Endothelial cell of umbilical vein (primary cell): ENCODE measurements at regions not wholly inside any gene's neighbourhood (a gene's known extent, or its start where the extent isn't known, plus 50 kb on each side); places are given as distances from the start of the nearest gene placed in this dataset.

Source experiments
- EZH2 ChIP-seq: IDR thresholded peaks from 2 replicates; pipeline ENCODE4 v1.6.1; 2012; ENCODE audit warnings: borderline replicate concordance, low read depth, mild to moderate bottlenecking, moderate library complexity, low read length, inconsistent platforms; ENCODE audit not compliant: severe bottlenecking
- MYC ChIP-seq: IDR thresholded peaks from one replicate; pipeline ENCODE4 v1.6.1; 2011; ENCODE audit warnings: mild to moderate bottlenecking, low read depth, low read length
- POLR2A ChIP-seq: IDR thresholded peaks from 2 replicates; pipeline ENCODE4 v1.6.1; 2012; ENCODE audit warnings: low read depth, mild to moderate bottlenecking, control low read depth, low read length
- POLR2AphosphoS5 ChIP-seq: IDR thresholded peaks from 2 replicates; pipeline ENCODE4 v1.6.1; 2012; ENCODE audit warnings: low read depth, mild to moderate bottlenecking, control low read depth, low read length, moderate library complexity; ENCODE audit not compliant: insufficient read depth
- TF ChIP-seq, protein P1 (sequence below), 2 donors: IDR thresholded peaks; 1 replicate in 1 of 2; 2 replicates in 1 of 2; pipeline ENCODE4 v1.5.1; 2011; ENCODE audit warnings: low read length in 2 of 2, mild to moderate bottlenecking in 2 of 2, moderate library complexity in 2 of 2, control low read depth in 1 of 2, inconsistent platforms in 1 of 2, low read depth in 1 of 2; ENCODE audit not compliant: insufficient read depth in 1 of 2; ENCODE audit errors: extremely low read depth in 1 of 2
- TF ChIP-seq, protein P2 (sequence below): IDR thresholded peaks from 2 replicates; pipeline ENCODE4 v1.6.1; 2011; ENCODE audit not compliant: insufficient read depth, insufficient read length

DNA sequence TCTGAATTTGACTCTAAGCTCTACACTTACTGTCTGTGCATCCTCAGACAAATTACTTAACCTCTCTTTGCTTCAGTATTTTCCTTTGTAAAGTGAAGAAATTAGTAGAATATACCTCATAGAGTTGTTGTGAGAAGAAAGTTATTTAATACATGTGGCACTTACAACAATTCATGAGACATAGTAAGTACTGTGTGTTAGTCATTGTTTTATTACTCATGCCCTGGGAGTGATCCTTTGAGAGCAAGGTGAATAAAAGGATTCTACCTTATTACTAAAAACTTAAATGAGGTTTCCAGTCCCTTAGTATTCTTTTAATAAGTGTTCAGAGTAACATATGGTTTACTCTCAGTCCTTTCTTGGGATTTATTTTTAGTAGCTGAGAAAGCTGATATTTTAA, 233.6 kb upstream of the MAP3K7 start:
- TF ChIP-seq POLR2AphosphoS5 (no peak), POLR2A (no peak), EZH2 (no peak), MYC (no peak)
- TF ChIP-seq, protein P1, sequence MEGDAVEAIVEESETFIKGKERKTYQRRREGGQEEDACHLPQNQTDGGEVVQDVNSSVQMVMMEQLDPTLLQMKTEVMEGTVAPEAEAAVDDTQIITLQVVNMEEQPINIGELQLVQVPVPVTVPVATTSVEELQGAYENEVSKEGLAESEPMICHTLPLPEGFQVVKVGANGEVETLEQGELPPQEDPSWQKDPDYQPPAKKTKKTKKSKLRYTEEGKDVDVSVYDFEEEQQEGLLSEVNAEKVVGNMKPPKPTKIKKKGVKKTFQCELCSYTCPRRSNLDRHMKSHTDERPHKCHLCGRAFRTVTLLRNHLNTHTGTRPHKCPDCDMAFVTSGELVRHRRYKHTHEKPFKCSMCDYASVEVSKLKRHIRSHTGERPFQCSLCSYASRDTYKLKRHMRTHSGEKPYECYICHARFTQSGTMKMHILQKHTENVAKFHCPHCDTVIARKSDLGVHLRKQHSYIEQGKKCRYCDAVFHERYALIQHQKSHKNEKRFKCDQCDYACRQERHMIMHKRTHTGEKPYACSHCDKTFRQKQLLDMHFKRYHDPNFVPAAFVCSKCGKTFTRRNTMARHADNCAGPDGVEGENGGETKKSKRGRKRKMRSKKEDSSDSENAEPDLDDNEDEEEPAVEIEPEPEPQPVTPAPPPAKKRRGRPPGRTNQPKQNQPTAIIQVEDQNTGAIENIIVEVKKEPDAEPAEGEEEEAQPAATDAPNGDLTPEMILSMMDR (IDR thresholded peaks at IDR 0.05; ENCODE audit: extremely low read depth in 1 of 2, insufficient read depth in 1 of 2, low read depth in 1 of 2, low read length in 2 of 2), result no peak
- TF ChIP-seq, protein P2, sequence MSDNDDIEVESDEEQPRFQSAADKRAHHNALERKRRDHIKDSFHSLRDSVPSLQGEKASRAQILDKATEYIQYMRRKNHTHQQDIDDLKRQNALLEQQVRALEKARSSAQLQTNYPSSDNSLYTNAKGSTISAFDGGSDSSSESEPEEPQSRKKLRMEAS, result no peak
